ENCODE measurements at regions not wholly inside any gene's neighbourhood (a gene's known extent, or its start where the extent isn't known, plus 50 kb on each side); places are given as distances from the start of the nearest gene placed in this dataset.

GRCh38 chr3:29144807-29145206 lies 136.1 kb upstream of the RBMS3 start:
- H3K9ac ChIP-seq (ENCODE audit: low read length in 2 of 2) = no peak overlapping the region
- no peak overlapping the region for H3K27ac ChIP-seq (ENCODE audit: low read length)
- H3K4me1 ChIP-seq (ENCODE audit: control insufficient read depth, insufficient read depth, low read length) = peaks cover 4% of the 10 kb centered on the region
- no peaks in the 10 kb centered on the region for H3K27me3 ChIP-seq (ENCODE audit: control insufficient read depth in 1 of 2, insufficient read depth in 2 of 2, low read length in 2 of 2)
- H3K9me3 ChIP-seq (ENCODE audit: control insufficient read depth in 2 of 2, low read length in 2 of 2) = no peaks in the 10 kb centered on the region
- H3K4me3 ChIP-seq (ENCODE audit: low read length in 2 of 2) = no peak overlapping the region
- no peaks in the 10 kb centered on the region for H3K36me3 ChIP-seq (ENCODE audit: control insufficient read depth in 2 of 2, insufficient read depth in 2 of 2, low read length in 2 of 2)

- Histone ChIP-seq H3K4me1 (ENCODE audit: control insufficient read depth, insufficient read depth, low read length) (peaks cover 4% of the 10 kb centered on the region), H3K36me3 (ENCODE audit: control insufficient read depth in 2 of 2, insufficient read depth in 2 of 2, low read length in 2 of 2) (no peaks in the 10 kb centered on the region), H3K9me3 (ENCODE audit: control insufficient read depth in 2 of 2, low read length in 2 of 2) (no peaks in the 10 kb centered on the region), H3K9ac (ENCODE audit: low read length in 2 of 2) (no peak overlapping the region), H3K4me3 (ENCODE audit: low read length in 2 of 2) (no peak overlapping the region), H3K27ac (ENCODE audit: low read length) (no peak overlapping the region), H3K27me3 (ENCODE audit: control insufficient read depth in 1 of 2, insufficient read depth in 2 of 2, low read length in 2 of 2) (no peaks in the 10 kb centered on the region)
Measured at GRCh38 chr3:29145360-29145759, 135.5 kb upstream of the RBMS3 start.

GRCh38 chr3:29152379-29152778 lies 128.5 kb upstream of the RBMS3 start:
- Histone ChIP-seq H3K27me3 (ENCODE audit: control insufficient read depth in 1 of 2, insufficient read depth in 2 of 2, low read length in 2 of 2) (no peaks in the 10 kb centered on the region), H3K27ac (ENCODE audit: low read length) (no peak overlapping the region), H3K4me3 (ENCODE audit: low read length in 2 of 2) (no peak overlapping the region), H3K9me3 (ENCODE audit: control insufficient read depth in 2 of 2, low read length in 2 of 2) (no peaks in the 10 kb centered on the region), H3K4me1 (ENCODE audit: control insufficient read depth, insufficient read depth, low read length) (no peaks in the 10 kb centered on the region), H3K36me3 (ENCODE audit: control insufficient read depth in 2 of 2, insufficient read depth in 2 of 2, low read length in 2 of 2) (no peaks in the 10 kb centered on the region), H3K9ac (ENCODE audit: low read length in 2 of 2) (no peak overlapping the region)

- H3K27me3 ChIP-seq (ENCODE audit: control insufficient read depth in 1 of 2, insufficient read depth in 2 of 2, low read length in 2 of 2) = no peaks in the 10 kb centered on the region
- H3K4me3 ChIP-seq (ENCODE audit: low read length in 2 of 2) = no peak overlapping the region
- H3K9me3 ChIP-seq (ENCODE audit: control insufficient read depth in 2 of 2, low read length in 2 of 2) = no peaks in the 10 kb centered on the region
- H3K27ac ChIP-seq (ENCODE audit: low read length) = no peak overlapping the region
- no peaks in the 10 kb centered on the region for H3K4me1 ChIP-seq (ENCODE audit: control insufficient read depth, insufficient read depth, low read length)
- no peak overlapping the region for H3K9ac ChIP-seq (ENCODE audit: low read length in 2 of 2)
- H3K36me3 ChIP-seq (ENCODE audit: control insufficient read depth in 2 of 2, insufficient read depth in 2 of 2, low read length in 2 of 2) = no peaks in the 10 kb centered on the region
Measured at GRCh38 chr3:29153811-29154210, 127.1 kb upstream of the RBMS3 start.

- Histone ChIP-seq H3K27me3 (ENCODE audit: control insufficient read depth in 1 of 2, insufficient read depth in 2 of 2, low read length in 2 of 2) (no peaks in the 10 kb centered on the region), H3K4me3 (ENCODE audit: low read length in 2 of 2) (no peak overlapping the region), H3K9me3 (ENCODE audit: control insufficient read depth in 2 of 2, low read length in 2 of 2) (no peaks in the 10 kb centered on the region), H3K9ac (ENCODE audit: low read length in 2 of 2) (no peak overlapping the region), H3K36me3 (ENCODE audit: control insufficient read depth in 2 of 2, insufficient read depth in 2 of 2, low read length in 2 of 2) (no peaks in the 10 kb centered on the region), H3K27ac (ENCODE audit: low read length) (no peak overlapping the region), H3K4me1 (ENCODE audit: control insufficient read depth, insufficient read depth, low read length) (no peaks in the 10 kb centered on the region)
Measured at GRCh38 chr3:29156086-29156715, 124.7 kb upstream of the RBMS3 start.

- H3K4me3 ChIP-seq (ENCODE audit: low read length in 2 of 2) = no peak overlapping the region
- H3K9me3 ChIP-seq (ENCODE audit: control insufficient read depth in 2 of 2, low read length in 2 of 2) = no peaks in the 10 kb centered on the region
- H3K27me3 ChIP-seq (ENCODE audit: control insufficient read depth in 1 of 2, insufficient read depth in 2 of 2, low read length in 2 of 2) = no peaks in the 10 kb centered on the region
- H3K9ac ChIP-seq (ENCODE audit: low read length in 2 of 2) = no peak overlapping the region
- no peaks in the 10 kb centered on the region for H3K36me3 ChIP-seq (ENCODE audit: control insufficient read depth in 2 of 2, insufficient read depth in 2 of 2, low read length in 2 of 2)
- H3K4me1 ChIP-seq (ENCODE audit: control insufficient read depth, insufficient read depth, low read length) = no peaks in the 10 kb centered on the region
- H3K27ac ChIP-seq (ENCODE audit: low read length) = no peak overlapping the region
Measured at GRCh38 chr3:29164825-29165224, 116.0 kb upstream of the RBMS3 start.

GRCh38 chr3:29167180-29167579 lies 113.7 kb upstream of the RBMS3 start:
- H3K9me3 ChIP-seq (ENCODE audit: control insufficient read depth in 2 of 2, low read length in 2 of 2) = no peaks in the 10 kb centered on the region
- H3K27ac ChIP-seq (ENCODE audit: low read length) = no peak overlapping the region
- no peak overlapping the region for H3K4me3 ChIP-seq (ENCODE audit: low read length in 2 of 2)
- no peaks in the 10 kb centered on the region for H3K27me3 ChIP-seq (ENCODE audit: control insufficient read depth in 1 of 2, insufficient read depth in 2 of 2, low read length in 2 of 2)
- H3K4me1 ChIP-seq (ENCODE audit: control insufficient read depth, insufficient read depth, low read length) = no peaks in the 10 kb centered on the region
- H3K36me3 ChIP-seq (ENCODE audit: control insufficient read depth in 2 of 2, insufficient read depth in 2 of 2, low read length in 2 of 2) = no peaks in the 10 kb centered on the region
- no peak overlapping the region for H3K9ac ChIP-seq (ENCODE audit: low read length in 2 of 2)

GRCh38 chr3:29168081-29168480 lies 112.8 kb upstream of the RBMS3 start:
- H3K36me3 ChIP-seq (ENCODE audit: control insufficient read depth in 2 of 2, insufficient read depth in 2 of 2, low read length in 2 of 2) = no peaks in the 10 kb centered on the region
- H3K9ac ChIP-seq (ENCODE audit: low read length in 2 of 2) = no peak overlapping the region
- no peaks in the 10 kb centered on the region for H3K27me3 ChIP-seq (ENCODE audit: control insufficient read depth in 1 of 2, insufficient read depth in 2 of 2, low read length in 2 of 2)
- H3K27ac ChIP-seq (ENCODE audit: low read length) = no peak overlapping the region
- H3K9me3 ChIP-seq (ENCODE audit: control insufficient read depth in 2 of 2, low read length in 2 of 2) = no peaks in the 10 kb centered on the region
- H3K4me1 ChIP-seq (ENCODE audit: control insufficient read depth, insufficient read depth, low read length) = no peaks in the 10 kb centered on the region
- no peak overlapping the region for H3K4me3 ChIP-seq (ENCODE audit: low read length in 2 of 2)

- H3K4me1 ChIP-seq (ENCODE audit: control insufficient read depth, insufficient read depth, low read length) = no peaks in the 10 kb centered on the region
- no peak overlapping the region for H3K27ac ChIP-seq (ENCODE audit: low read length)
- H3K9me3 ChIP-seq (ENCODE audit: control insufficient read depth in 2 of 2, low read length in 2 of 2) = no peaks in the 10 kb centered on the region
- no peaks in the 10 kb centered on the region for H3K27me3 ChIP-seq (ENCODE audit: control insufficient read depth in 1 of 2, insufficient read depth in 2 of 2, low read length in 2 of 2)
- H3K4me3 ChIP-seq (ENCODE audit: low read length in 2 of 2) = no peak overlapping the region
- no peak overlapping the region for H3K9ac ChIP-seq (ENCODE audit: low read length in 2 of 2)
- H3K36me3 ChIP-seq (ENCODE audit: control insufficient read depth in 2 of 2, insufficient read depth in 2 of 2, low read length in 2 of 2) = no peaks in the 10 kb centered on the region
Measured at GRCh38 chr3:29168696-29169095, 112.2 kb upstream of the RBMS3 start.

- H3K36me3 ChIP-seq (ENCODE audit: control insufficient read depth in 2 of 2, insufficient read depth in 2 of 2, low read length in 2 of 2) = no peaks in the 10 kb centered on the region
- H3K4me1 ChIP-seq (ENCODE audit: control insufficient read depth, insufficient read depth, low read length) = no peaks in the 10 kb centered on the region
- no peak overlapping the region for H3K27ac ChIP-seq (ENCODE audit: low read length)
- no peak overlapping the region for H3K9ac ChIP-seq (ENCODE audit: low read length in 2 of 2)
- no peaks in the 10 kb centered on the region for H3K27me3 ChIP-seq (ENCODE audit: control insufficient read depth in 1 of 2, insufficient read depth in 2 of 2, low read length in 2 of 2)
- H3K9me3 ChIP-seq (ENCODE audit: control insufficient read depth in 2 of 2, low read length in 2 of 2) = no peaks in the 10 kb centered on the region
- H3K4me3 ChIP-seq (ENCODE audit: low read length in 2 of 2) = no peak overlapping the region
Measured at GRCh38 chr3:29169451-29169850, 111.4 kb upstream of the RBMS3 start.

GRCh38 chr3:29171043-29171990 lies 109.6 kb upstream of the RBMS3 start:
- H3K27ac ChIP-seq (ENCODE audit: low read length) = no peak overlapping the region
- H3K4me1 ChIP-seq (ENCODE audit: control insufficient read depth, insufficient read depth, low read length) = no peaks in the 10 kb centered on the region
- H3K27me3 ChIP-seq (ENCODE audit: control insufficient read depth in 1 of 2, insufficient read depth in 2 of 2, low read length in 2 of 2) = no peaks in the 10 kb centered on the region
- H3K36me3 ChIP-seq (ENCODE audit: control insufficient read depth in 2 of 2, insufficient read depth in 2 of 2, low read length in 2 of 2) = no peaks in the 10 kb centered on the region
- no peaks in the 10 kb centered on the region for H3K9me3 ChIP-seq (ENCODE audit: control insufficient read depth in 2 of 2, low read length in 2 of 2)
- no peak overlapping the region for H3K9ac ChIP-seq (ENCODE audit: low read length in 2 of 2)
- no peak overlapping the region for H3K4me3 ChIP-seq (ENCODE audit: low read length in 2 of 2)

All from stomach smooth muscle (tissue), 2 donors.